ENCODE measurements at regions not wholly inside any gene's neighbourhood (a gene's known extent, or its start where the extent isn't known, plus 50 kb on each side); places are given as distances from the start of the nearest gene placed in this dataset.

DNA sequence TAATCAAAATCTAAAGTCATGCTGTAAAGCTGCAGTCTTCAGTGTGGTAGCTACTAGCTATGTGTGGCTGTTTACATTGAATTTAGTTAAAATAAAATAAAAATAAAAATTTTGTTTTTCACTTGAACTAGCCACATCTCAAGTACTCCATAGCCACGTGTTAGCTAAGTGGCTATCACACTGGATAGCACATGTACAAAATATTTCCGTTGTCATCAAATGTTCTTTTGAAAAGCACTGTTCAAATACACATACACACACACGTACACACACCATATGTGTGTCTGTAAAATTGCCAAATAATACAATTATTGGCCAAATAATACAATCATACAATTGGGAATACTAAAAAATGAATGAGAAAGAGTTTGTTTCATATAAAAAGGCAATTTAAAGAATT is 778.2 kb upstream of the FLRT2 start:
- Histone ChIP-seq H3K27ac (ENCODE audit: poor library complexity, severe bottlenecking) (no peak overlapping the region), H3K36me3 (ENCODE audit: low read depth) (no peaks in the 10 kb centered on the region), H3K9me3 (ENCODE audit: severe bottlenecking) (no peaks in the 10 kb centered on the region), H3K27me3 (ENCODE audit: insufficient read depth, poor library complexity, severe bottlenecking) (peaks cover 3% of the 10 kb centered on the region), H3K4me3 (ENCODE audit: severe bottlenecking) (no peak overlapping the region), H3K4me1 (ENCODE audit: insufficient read depth, poor library complexity, severe bottlenecking) (no peaks in the 10 kb centered on the region)
- DNase-seq (ENCODE audit: low spot score) (no peak), ATAC-seq (ENCODE audit: low read depth) (no peak)
- TF ChIP-seq, protein P1, sequence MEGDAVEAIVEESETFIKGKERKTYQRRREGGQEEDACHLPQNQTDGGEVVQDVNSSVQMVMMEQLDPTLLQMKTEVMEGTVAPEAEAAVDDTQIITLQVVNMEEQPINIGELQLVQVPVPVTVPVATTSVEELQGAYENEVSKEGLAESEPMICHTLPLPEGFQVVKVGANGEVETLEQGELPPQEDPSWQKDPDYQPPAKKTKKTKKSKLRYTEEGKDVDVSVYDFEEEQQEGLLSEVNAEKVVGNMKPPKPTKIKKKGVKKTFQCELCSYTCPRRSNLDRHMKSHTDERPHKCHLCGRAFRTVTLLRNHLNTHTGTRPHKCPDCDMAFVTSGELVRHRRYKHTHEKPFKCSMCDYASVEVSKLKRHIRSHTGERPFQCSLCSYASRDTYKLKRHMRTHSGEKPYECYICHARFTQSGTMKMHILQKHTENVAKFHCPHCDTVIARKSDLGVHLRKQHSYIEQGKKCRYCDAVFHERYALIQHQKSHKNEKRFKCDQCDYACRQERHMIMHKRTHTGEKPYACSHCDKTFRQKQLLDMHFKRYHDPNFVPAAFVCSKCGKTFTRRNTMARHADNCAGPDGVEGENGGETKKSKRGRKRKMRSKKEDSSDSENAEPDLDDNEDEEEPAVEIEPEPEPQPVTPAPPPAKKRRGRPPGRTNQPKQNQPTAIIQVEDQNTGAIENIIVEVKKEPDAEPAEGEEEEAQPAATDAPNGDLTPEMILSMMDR (IDR thresholded peaks at IDR 0.05; ENCODE audit: poor library complexity, severe bottlenecking), result no peak

DNA sequence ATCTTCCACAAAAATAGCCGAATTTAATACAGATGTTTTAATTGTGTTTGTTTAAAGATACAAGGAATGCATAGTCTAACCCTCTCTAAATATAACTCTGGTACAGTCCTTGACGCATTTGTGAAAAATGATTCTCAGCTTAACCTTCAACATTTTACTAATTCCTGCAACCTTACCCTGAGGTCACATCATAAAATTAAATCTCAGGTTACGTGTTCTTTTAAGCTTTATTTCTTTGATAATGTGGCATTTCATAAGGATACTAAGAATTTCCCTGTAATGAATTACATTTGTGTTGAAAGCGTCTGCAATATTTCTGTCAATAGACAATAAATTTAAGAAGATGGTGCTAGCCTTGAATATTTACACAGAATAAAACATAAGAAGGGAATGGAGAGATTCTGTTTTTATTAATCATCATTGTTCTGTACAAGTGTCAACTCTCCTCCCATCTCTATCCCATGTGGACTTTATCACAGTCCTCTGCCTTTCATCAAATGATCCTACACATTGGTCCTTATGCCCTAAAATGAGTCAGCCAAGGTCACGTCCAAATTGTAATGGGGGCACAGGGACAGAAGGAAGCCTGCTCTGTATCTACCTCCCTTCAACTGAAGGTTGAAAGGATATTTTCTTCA is 769.3 kb upstream of the FLRT2 start:
- TF ChIP-seq, protein P1 (IDR thresholded peaks at IDR 0.05; ENCODE audit: poor library complexity, severe bottlenecking), result no peak
- Histone ChIP-seq H3K27ac (ENCODE audit: poor library complexity, severe bottlenecking) (no peak overlapping the region), H3K36me3 (ENCODE audit: low read depth) (no peaks in the 10 kb centered on the region), H3K4me1 (ENCODE audit: insufficient read depth, poor library complexity, severe bottlenecking) (no peaks in the 10 kb centered on the region), H3K9me3 (ENCODE audit: severe bottlenecking) (peaks cover 6% of the 10 kb centered on the region), H3K27me3 (ENCODE audit: insufficient read depth, poor library complexity, severe bottlenecking) (no peaks in the 10 kb centered on the region), H3K4me3 (ENCODE audit: severe bottlenecking) (no peak overlapping the region)
- DNase-seq (ENCODE audit: low spot score), result no peak
- ATAC-seq (ENCODE audit: low read depth), result no peak

DNA sequence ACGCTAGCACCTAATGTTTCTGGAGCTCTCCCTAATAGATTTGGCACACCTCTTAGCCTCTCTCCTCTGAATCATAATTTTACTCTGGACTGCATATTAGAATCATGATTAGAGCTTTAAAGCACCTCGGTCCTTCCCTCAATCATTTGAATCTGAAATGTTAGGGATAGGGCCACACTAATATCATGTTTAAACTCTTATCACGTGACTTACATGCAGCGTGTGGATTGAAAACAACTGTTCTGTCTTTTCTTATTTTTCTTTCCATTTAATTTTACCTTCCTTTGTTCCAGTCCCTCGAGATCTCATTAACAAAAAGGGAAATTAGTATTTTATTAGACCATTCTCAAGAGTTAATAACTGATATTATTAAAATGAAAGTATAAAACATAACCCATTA is 762.5 kb upstream of the FLRT2 start:
- H3K9me3 ChIP-seq (ENCODE audit: severe bottlenecking), result peaks cover 7% of the 10 kb centered on the region
- H3K4me1 ChIP-seq (ENCODE audit: insufficient read depth, poor library complexity, severe bottlenecking), result no peaks in the 10 kb centered on the region
- H3K36me3 ChIP-seq (ENCODE audit: low read depth), result no peaks in the 10 kb centered on the region
- DNase-seq (ENCODE audit: low spot score) (no peak), ATAC-seq (ENCODE audit: low read depth) (no peak)
- TF ChIP-seq, protein P1 (IDR thresholded peaks at IDR 0.05; ENCODE audit: poor library complexity, severe bottlenecking), result no peak
- no peak overlapping the region for H3K4me3 ChIP-seq (ENCODE audit: severe bottlenecking)
- no peak overlapping the region for H3K27ac ChIP-seq (ENCODE audit: poor library complexity, severe bottlenecking)
- H3K27me3 ChIP-seq (ENCODE audit: insufficient read depth, poor library complexity, severe bottlenecking), result no peaks in the 10 kb centered on the region

DNA sequence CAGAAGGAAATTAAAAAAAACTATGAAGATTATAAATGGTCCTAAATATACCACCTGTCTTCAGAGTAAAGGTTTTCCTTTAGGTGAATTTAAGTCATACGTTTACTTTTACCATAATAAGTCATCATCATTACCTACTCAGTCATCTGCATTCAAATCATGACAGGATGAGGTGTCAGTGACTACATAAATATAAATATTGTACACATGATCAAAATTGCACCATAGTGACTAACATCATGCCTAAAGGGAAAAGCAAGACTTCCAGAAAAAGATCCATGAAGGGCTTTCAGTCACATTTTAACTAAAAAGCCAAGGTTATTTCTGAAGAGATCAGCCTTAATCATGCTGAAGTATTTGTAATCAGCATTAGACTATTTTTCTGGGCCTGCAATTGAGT is 759.9 kb upstream of the FLRT2 start:
- Histone ChIP-seq H3K36me3 (ENCODE audit: low read depth) (no peaks in the 10 kb centered on the region), H3K4me3 (ENCODE audit: severe bottlenecking) (no peak overlapping the region), H3K27ac (ENCODE audit: poor library complexity, severe bottlenecking) (no peak overlapping the region), H3K4me1 (ENCODE audit: insufficient read depth, poor library complexity, severe bottlenecking) (no peaks in the 10 kb centered on the region), H3K9me3 (ENCODE audit: severe bottlenecking) (peaks cover 2% of the 10 kb centered on the region), H3K27me3 (ENCODE audit: insufficient read depth, poor library complexity, severe bottlenecking) (no peaks in the 10 kb centered on the region)
- peak; percentile 36; the same call in 1 of the 3 replicates for ATAC-seq (ENCODE audit: low read depth)
- no peak for DNase-seq (ENCODE audit: low spot score)
- TF ChIP-seq, protein P1 (IDR thresholded peaks at IDR 0.05; ENCODE audit: poor library complexity, severe bottlenecking), result no peak

DNA sequence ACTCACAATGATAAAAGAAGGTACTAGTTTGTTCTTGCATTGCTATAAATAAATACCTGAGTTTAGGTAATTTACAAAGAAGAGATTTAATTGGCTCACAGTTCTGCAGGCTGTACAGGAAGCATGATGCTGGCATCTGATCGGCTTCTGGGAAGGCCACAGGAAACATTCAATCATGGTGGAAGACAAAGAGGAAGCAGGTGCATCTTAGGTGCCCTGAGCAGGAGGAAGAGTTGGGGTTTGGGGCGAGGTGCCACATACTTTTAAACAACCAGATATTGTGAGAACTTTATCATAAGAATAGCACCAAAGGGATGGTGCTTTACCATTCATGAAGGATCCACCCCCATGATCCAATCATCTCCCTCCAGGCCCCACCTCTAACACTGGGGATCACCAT is 752.6 kb upstream of the FLRT2 start:
- TF ChIP-seq, protein P1 (IDR thresholded peaks at IDR 0.05; ENCODE audit: poor library complexity, severe bottlenecking), result no peak
- H3K9me3 ChIP-seq (ENCODE audit: severe bottlenecking), result no peaks in the 10 kb centered on the region
- no peaks in the 10 kb centered on the region for H3K27me3 ChIP-seq (ENCODE audit: insufficient read depth, poor library complexity, severe bottlenecking)

More for the DNA sequence above, 752.6 kb upstream of the FLRT2 start:
- DNase-seq (ENCODE audit: low spot score) (no peak), ATAC-seq (ENCODE audit: low read depth) (no peak)
- no peaks in the 10 kb centered on the region for H3K4me1 ChIP-seq (ENCODE audit: insufficient read depth, poor library complexity, severe bottlenecking)
- H3K36me3 ChIP-seq (ENCODE audit: low read depth), result no peaks in the 10 kb centered on the region
- H3K27ac ChIP-seq (ENCODE audit: poor library complexity, severe bottlenecking), result no peak overlapping the region
- no peak overlapping the region for H3K4me3 ChIP-seq (ENCODE audit: severe bottlenecking)

Measured in RWPE2 (cell line).